ENCODE measurements at regions not wholly inside any gene's neighbourhood (a gene's known extent, or its start where the extent isn't known, plus 50 kb on each side); places are given as distances from the start of the nearest gene placed in this dataset.

- H3K4me1 ChIP-seq (ENCODE audit: insufficient read depth, low read length) = no peaks in the 10 kb centered on the region
- ChIA-PET CTCF (no interaction called here), POLR2A (no interaction called here)
- H3K27ac Mint-ChIP-seq = no peak overlapping the region
- H3K4me1 Mint-ChIP-seq = no peaks in the 10 kb centered on the region
- no peaks in the 10 kb centered on the region for H3K27me3 ChIP-seq (ENCODE audit: insufficient read depth, low read length, poor library complexity, severe bottlenecking)
- no peak overlapping the region for H3K27ac ChIP-seq (ENCODE audit: low read depth, low read length)
- no peaks in the 10 kb centered on the region for H3K36me3 ChIP-seq (ENCODE audit: insufficient read depth, low read length)
- no peak overlapping the region for H3K4me3 Mint-ChIP-seq
- H3K9me3 ChIP-seq (ENCODE audit: low read length) = no peaks in the 10 kb centered on the region
- H3K4me3 ChIP-seq (ENCODE audit: low read length) = no peak overlapping the region
- H3K36me3 Mint-ChIP-seq = no peaks in the 10 kb centered on the region
- peaks cover 9 to 20% (median 13%) of the 10 kb centered on the region in 5 donors for H3K9me3 Mint-ChIP-seq
- no peak for DNase-seq
- no peaks in the 10 kb centered on the region for H3K27me3 Mint-ChIP-seq
Measured at GRCh38 chr20:55273149-55273548, 732.2 kb downstream of the CBLN4 start.

GRCh38 chr20:55271371-55271770, 733.9 kb downstream of the CBLN4 start:
- H3K27me3 ChIP-seq (ENCODE audit: insufficient read depth, low read length, poor library complexity, severe bottlenecking) = no peaks in the 10 kb centered on the region
- H3K27ac ChIP-seq (ENCODE audit: low read depth, low read length) = no peak overlapping the region
- H3K4me1 ChIP-seq (ENCODE audit: insufficient read depth, low read length) = no peaks in the 10 kb centered on the region
- no peaks in the 10 kb centered on the region for H3K36me3 Mint-ChIP-seq
- no peak overlapping the region for H3K4me3 ChIP-seq (ENCODE audit: low read length)
- no peak overlapping the region for H3K27ac Mint-ChIP-seq
- no peak overlapping the region for H3K4me3 Mint-ChIP-seq
- ChIA-PET POLR2A (no interaction called here), CTCF (no interaction called here)
- H3K4me1 Mint-ChIP-seq = no peaks in the 10 kb centered on the region
- no peak for DNase-seq
- no peaks in the 10 kb centered on the region for H3K9me3 ChIP-seq (ENCODE audit: low read length)
- no peaks in the 10 kb centered on the region for H3K36me3 ChIP-seq (ENCODE audit: insufficient read depth, low read length)
- H3K27me3 Mint-ChIP-seq = no peaks in the 10 kb centered on the region
- peaks cover 0 to 22% (median 5%) of the 10 kb centered on the region in 5 donors for H3K9me3 Mint-ChIP-seq

GRCh38 chr20:55269913-55270312, 735.4 kb downstream of the CBLN4 start:
- POLR2A ChIA-PET = no interaction called here
- no peak overlapping the region for H3K27ac ChIP-seq (ENCODE audit: low read depth, low read length)
- DNase-seq = no peak
- no peaks in the 10 kb centered on the region for H3K27me3 ChIP-seq (ENCODE audit: insufficient read depth, low read length, poor library complexity, severe bottlenecking)
- H3K4me3 ChIP-seq (ENCODE audit: low read length) = no peak overlapping the region
- no peaks in the 10 kb centered on the region for H3K4me1 ChIP-seq (ENCODE audit: insufficient read depth, low read length)
- no peaks in the 10 kb centered on the region for H3K36me3 Mint-ChIP-seq
- no peaks in the 10 kb centered on the region for H3K9me3 ChIP-seq (ENCODE audit: low read length)
- no peak overlapping the region for H3K27ac Mint-ChIP-seq
- CTCF ChIA-PET = no interaction called here
- H3K4me3 Mint-ChIP-seq = no peak overlapping the region
- peaks cover 2 to 33% (median 7%) of the 10 kb centered on the region in 5 donors for H3K9me3 Mint-ChIP-seq
- no peaks in the 10 kb centered on the region for H3K4me1 Mint-ChIP-seq
- no peaks in the 10 kb centered on the region for H3K27me3 Mint-ChIP-seq
- H3K36me3 ChIP-seq (ENCODE audit: insufficient read depth, low read length) = no peaks in the 10 kb centered on the region

GRCh38 chr20:55266361-55266760, 739.0 kb downstream of the CBLN4 start:
- no peak overlapping the region for H3K27ac Mint-ChIP-seq
- H3K27me3 ChIP-seq (ENCODE audit: insufficient read depth, low read length, poor library complexity, severe bottlenecking) = no peaks in the 10 kb centered on the region
- CTCF ChIA-PET = no interaction called here
- no peaks in the 10 kb centered on the region for H3K9me3 ChIP-seq (ENCODE audit: low read length)
- H3K4me3 ChIP-seq (ENCODE audit: low read length) = no peak overlapping the region
- H3K27ac ChIP-seq (ENCODE audit: low read depth, low read length) = no peak overlapping the region
- H3K4me1 Mint-ChIP-seq = no peaks in the 10 kb centered on the region
- no peak overlapping the region for H3K4me3 Mint-ChIP-seq
- POLR2A ChIA-PET = no interaction called here
- H3K9me3 Mint-ChIP-seq = peaks cover 7 to 33% (median 8%) of the 10 kb centered on the region in 5 donors
- no peak for DNase-seq
- H3K4me1 ChIP-seq (ENCODE audit: insufficient read depth, low read length) = no peaks in the 10 kb centered on the region
- no peaks in the 10 kb centered on the region for H3K36me3 Mint-ChIP-seq
- H3K36me3 ChIP-seq (ENCODE audit: insufficient read depth, low read length) = no peaks in the 10 kb centered on the region
- no peaks in the 10 kb centered on the region for H3K27me3 Mint-ChIP-seq

GRCh38 chr20:55264703-55265239, 740.5 kb downstream of the CBLN4 start:
- Mint-ChIP-seq H3K4me3 (no peak overlapping the region), H3K9me3 (peaks cover 7 to 26% (median 8%) of the 10 kb centered on the region in 5 donors), H3K36me3 (no peaks in the 10 kb centered on the region), H3K4me1 (no peaks in the 10 kb centered on the region), H3K27ac (no peak overlapping the region), H3K27me3 (no peaks in the 10 kb centered on the region)
- H3K27me3 ChIP-seq (ENCODE audit: insufficient read depth, low read length, poor library complexity, severe bottlenecking) = no peaks in the 10 kb centered on the region
- H3K4me3 ChIP-seq (ENCODE audit: low read length) = no peak overlapping the region
- H3K27ac ChIP-seq (ENCODE audit: low read depth, low read length) = no peak overlapping the region
- H3K9me3 ChIP-seq (ENCODE audit: low read length) = no peaks in the 10 kb centered on the region
- no peak for DNase-seq
- H3K36me3 ChIP-seq (ENCODE audit: insufficient read depth, low read length) = no peaks in the 10 kb centered on the region
- ChIA-PET CTCF (no interaction called here), POLR2A (no interaction called here)
- H3K4me1 ChIP-seq (ENCODE audit: insufficient read depth, low read length) = no peaks in the 10 kb centered on the region

GRCh38 chr20:55258559-55258958, 746.8 kb downstream of the CBLN4 start:
- Histone ChIP-seq H3K27ac (ENCODE audit: low read depth, low read length) (no peak overlapping the region), H3K36me3 (ENCODE audit: insufficient read depth, low read length) (no peaks in the 10 kb centered on the region), H3K27me3 (ENCODE audit: insufficient read depth, low read length, poor library complexity, severe bottlenecking) (no peaks in the 10 kb centered on the region), H3K4me3 (ENCODE audit: low read length) (no peak overlapping the region), H3K9me3 (ENCODE audit: low read length) (no peaks in the 10 kb centered on the region), H3K4me1 (ENCODE audit: insufficient read depth, low read length) (no peaks in the 10 kb centered on the region)
- ChIA-PET CTCF (no interaction called here), POLR2A (no interaction called here)
- no peak for DNase-seq
- Mint-ChIP-seq H3K4me3 (no peak overlapping the region), H3K9me3 (peaks cover 3 to 18% (median 10%) of the 10 kb centered on the region in 5 donors), H3K27ac (no peak overlapping the region), H3K4me1 (no peaks in the 10 kb centered on the region), H3K36me3 (no peaks in the 10 kb centered on the region), H3K27me3 (no peaks in the 10 kb centered on the region)

GRCh38 chr20:55255016-55255415, 750.3 kb downstream of the CBLN4 start:
- CTCF ChIA-PET = no interaction called here
- POLR2A ChIA-PET = no interaction called here
- H3K4me3 ChIP-seq (ENCODE audit: low read length) = no peak overlapping the region
- no peaks in the 10 kb centered on the region for H3K9me3 ChIP-seq (ENCODE audit: low read length)
- H3K36me3 ChIP-seq (ENCODE audit: insufficient read depth, low read length) = no peaks in the 10 kb centered on the region
- Mint-ChIP-seq H3K27ac (no peak overlapping the region), H3K4me3 (no peak overlapping the region), H3K4me1 (no peaks in the 10 kb centered on the region), H3K36me3 (no peaks in the 10 kb centered on the region), H3K9me3 (peaks cover 0 to 23% (median 10%) of the 10 kb centered on the region in 5 donors), H3K27me3 (no peaks in the 10 kb centered on the region)
- no peak for DNase-seq
- no peaks in the 10 kb centered on the region for H3K4me1 ChIP-seq (ENCODE audit: insufficient read depth, low read length)
- no peak overlapping the region for H3K27ac ChIP-seq (ENCODE audit: low read depth, low read length)
- H3K27me3 ChIP-seq (ENCODE audit: insufficient read depth, low read length, poor library complexity, severe bottlenecking) = no peaks in the 10 kb centered on the region

GRCh38 chr20:55253781-55254180, 751.5 kb downstream of the CBLN4 start:
- H3K36me3 ChIP-seq (ENCODE audit: insufficient read depth, low read length) = no peaks in the 10 kb centered on the region
- Mint-ChIP-seq H3K4me3 (no peak overlapping the region), H3K27me3 (no peaks in the 10 kb centered on the region), H3K4me1 (no peaks in the 10 kb centered on the region), H3K36me3 (no peaks in the 10 kb centered on the region), H3K27ac (no peak overlapping the region), H3K9me3 (peaks cover 6 to 24% (median 10%) of the 10 kb centered on the region in 5 donors)
- no peaks in the 10 kb centered on the region for H3K9me3 ChIP-seq (ENCODE audit: low read length)
- H3K27me3 ChIP-seq (ENCODE audit: insufficient read depth, low read length, poor library complexity, severe bottlenecking) = no peaks in the 10 kb centered on the region
- no peak for DNase-seq
- no peak overlapping the region for H3K27ac ChIP-seq (ENCODE audit: low read depth, low read length)
- ChIA-PET POLR2A (no interaction called here), CTCF (no interaction called here)
- no peak overlapping the region for H3K4me3 ChIP-seq (ENCODE audit: low read length)
- H3K4me1 ChIP-seq (ENCODE audit: insufficient read depth, low read length) = no peaks in the 10 kb centered on the region

GRCh38 chr20:55252521-55252920, 752.8 kb downstream of the CBLN4 start:
- DNase-seq = no peak
- Histone ChIP-seq H3K36me3 (ENCODE audit: insufficient read depth, low read length) (no peaks in the 10 kb centered on the region), H3K4me1 (ENCODE audit: insufficient read depth, low read length) (no peaks in the 10 kb centered on the region), H3K4me3 (ENCODE audit: low read length) (no peak overlapping the region), H3K27me3 (ENCODE audit: insufficient read depth, low read length, poor library complexity, severe bottlenecking) (no peaks in the 10 kb centered on the region), H3K27ac (ENCODE audit: low read depth, low read length) (no peak overlapping the region), H3K9me3 (ENCODE audit: low read length) (no peaks in the 10 kb centered on the region)
- Mint-ChIP-seq H3K4me1 (no peaks in the 10 kb centered on the region), H3K36me3 (no peaks in the 10 kb centered on the region), H3K27me3 (no peaks in the 10 kb centered on the region), H3K9me3 (peaks cover 8 to 31% (median 10%) of the 10 kb centered on the region in 5 donors), H3K4me3 (no peak overlapping the region), H3K27ac (no peak overlapping the region)
- ChIA-PET POLR2A (no interaction called here), CTCF (no interaction called here)

Data from CD8-positive, alpha-beta memory T cell (primary cell).